VCaP (cell line): ENCODE measurements at regions not wholly inside any gene's neighbourhood (a gene's known extent, or its start where the extent isn't known, plus 50 kb on each side); places are given as distances from the start of the nearest gene placed in this dataset.

Experiments used
- H3K27ac ChIP-seq: fragments of 450-650 bp; 2 replicates; pipeline ENCODE4 v1.5.1; 2017
- CTCF ChIP-seq: fragments of 450-650 bp; conservative IDR thresholded peaks from 2 replicates; pipeline ENCODE4 v1.5.1; 2017; ENCODE audit warnings: mild to moderate bottlenecking, moderate library complexity

DNA sequence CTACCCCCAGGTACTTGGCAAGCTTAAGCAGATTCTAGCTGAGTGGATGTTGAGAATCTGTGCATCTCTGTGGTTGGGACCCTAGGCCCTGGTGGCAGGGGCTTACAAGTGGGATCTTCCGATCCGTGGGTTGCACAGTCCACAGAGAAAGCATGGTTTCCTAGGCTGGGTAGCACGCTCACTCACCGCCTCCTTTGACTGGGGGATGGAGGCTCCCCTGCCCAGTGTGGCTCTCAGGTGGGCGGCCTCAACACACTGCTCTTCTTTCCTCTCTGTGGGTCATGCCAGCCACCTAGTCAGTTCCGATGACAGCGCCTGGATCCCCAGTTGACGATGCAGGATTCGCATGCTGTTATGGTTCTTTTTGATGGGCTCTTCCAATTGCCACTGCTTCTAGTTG lies 639.5 kb upstream of the ADAMTS5 start:
- TF ChIP-seq CTCF: no peak
- H3K27ac ChIP-seq: no peak overlapping the region

- no peak overlapping the region for H3K27ac ChIP-seq
- no peak for TF ChIP-seq CTCF
Measured at GRCh38 chr21:27596196-27596595, 629.3 kb upstream of the ADAMTS5 start.

GRCh38 chr21:27595716-27596115 lies 628.8 kb upstream of the ADAMTS5 start:
- no peak overlapping the region for H3K27ac ChIP-seq
- no peak for TF ChIP-seq CTCF

GRCh38 chr21:27590271-27590670 lies 623.4 kb upstream of the ADAMTS5 start:
- TF ChIP-seq CTCF: no peak
- H3K27ac ChIP-seq: no peak overlapping the region

GRCh38 chr21:27589781-27590180 lies 622.9 kb upstream of the ADAMTS5 start:
- no peak overlapping the region for H3K27ac ChIP-seq
- no peak for TF ChIP-seq CTCF

GRCh38 chr21:27586986-27587385 lies 620.1 kb upstream of the ADAMTS5 start:
- TF ChIP-seq CTCF: no peak
- no peak overlapping the region for H3K27ac ChIP-seq

DNA sequence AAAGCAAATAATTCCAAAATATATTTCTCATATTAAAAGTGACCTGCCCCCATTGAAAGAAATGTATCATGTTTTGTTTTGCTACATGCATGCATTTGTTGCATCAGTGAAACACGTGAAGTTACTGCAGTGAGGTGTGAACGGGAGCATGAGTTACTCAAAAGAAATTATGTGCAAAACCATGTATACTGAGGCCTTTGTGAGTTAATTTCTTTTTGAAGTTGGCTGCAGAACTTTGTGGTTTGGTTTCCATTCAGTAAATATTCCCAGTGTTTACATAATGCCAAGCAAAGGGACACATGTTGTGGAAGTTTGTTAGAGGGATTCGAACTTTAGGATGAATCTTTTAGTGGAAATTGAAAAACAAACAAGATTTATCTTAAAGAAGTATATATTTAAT lies 619.4 kb upstream of the ADAMTS5 start:
- H3K27ac ChIP-seq: no peak overlapping the region
- TF ChIP-seq CTCF: no peak

DNA sequence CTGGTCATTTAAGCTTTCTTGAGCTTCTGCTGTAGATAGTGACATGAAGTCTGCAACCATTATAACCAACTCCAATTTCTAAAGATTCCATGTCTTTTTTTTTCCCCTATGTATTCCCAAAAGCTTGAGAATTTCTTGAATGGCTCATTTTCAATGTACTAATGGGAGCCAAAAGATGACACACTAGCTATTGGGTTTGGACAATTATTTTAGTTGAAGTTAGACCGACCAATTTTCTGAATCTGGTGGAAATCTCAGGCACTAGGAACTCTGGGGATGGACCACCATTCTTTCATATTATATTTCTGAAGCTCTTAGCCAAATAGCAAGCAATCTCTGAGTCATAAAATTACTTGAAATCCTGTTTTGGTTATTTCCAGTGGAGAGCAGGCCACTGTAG lies 617.4 kb upstream of the ADAMTS5 start:
- H3K27ac ChIP-seq: no peak overlapping the region
- no peak for TF ChIP-seq CTCF
